Germinal center (tissue), 1 donor: ENCODE measurements at regions not wholly inside any gene's neighbourhood (a gene's known extent, or its start where the extent isn't known, plus 50 kb on each side); places are given as distances from the start of the nearest gene placed in this dataset.
A peak's percentile ranks its signal among the peaks of the same experiment; 100 is the strongest.
"Not testable (repeated sequence)": the region's sequence is repeated elsewhere in the genome, so short reads cannot be mapped to it uniquely, and the experiment has no call there.

Experiments used
- DNase-seq: peaks from one replicate; pipeline ENCODE4 v3.0.0; 2012; ENCODE audit warnings: mixed read lengths, low spot score

GRCh38 chr15:70367913-70368705 lies 270.4 kb upstream of the TLE3 start:
- DNase-seq = not testable (repeated sequence)

GRCh38 chr15:70364023-70364422 lies 266.3 kb upstream of the TLE3 start:
- DNase-seq = not testable (repeated sequence)

GRCh38 chr15:70362886-70363285 lies 265.2 kb upstream of the TLE3 start:
- DNase-seq = peak; percentile 27

DNA sequence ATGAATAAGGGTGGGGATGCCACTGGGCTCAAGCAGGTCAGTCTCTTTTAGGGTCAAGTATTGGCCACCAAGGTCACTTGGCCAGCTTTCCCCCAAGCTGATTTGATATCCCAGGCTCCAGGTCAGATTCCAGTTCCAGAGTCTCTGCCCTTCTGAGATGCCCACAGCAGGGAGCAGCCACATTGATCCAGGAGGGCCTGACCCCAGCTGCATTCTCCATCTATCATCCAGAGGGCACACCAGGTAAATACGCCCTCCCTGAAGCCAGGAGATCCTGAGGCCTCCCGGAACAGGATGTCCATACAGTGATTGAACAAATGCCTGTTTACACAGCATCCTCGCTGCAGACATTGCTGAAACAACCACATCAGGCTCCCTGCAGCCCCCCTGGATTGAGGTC lies 264.6 kb upstream of the TLE3 start:
- no peak for DNase-seq

GRCh38 chr15:70361891-70362290 lies 264.2 kb upstream of the TLE3 start:
- DNase-seq = no peak

DNA sequence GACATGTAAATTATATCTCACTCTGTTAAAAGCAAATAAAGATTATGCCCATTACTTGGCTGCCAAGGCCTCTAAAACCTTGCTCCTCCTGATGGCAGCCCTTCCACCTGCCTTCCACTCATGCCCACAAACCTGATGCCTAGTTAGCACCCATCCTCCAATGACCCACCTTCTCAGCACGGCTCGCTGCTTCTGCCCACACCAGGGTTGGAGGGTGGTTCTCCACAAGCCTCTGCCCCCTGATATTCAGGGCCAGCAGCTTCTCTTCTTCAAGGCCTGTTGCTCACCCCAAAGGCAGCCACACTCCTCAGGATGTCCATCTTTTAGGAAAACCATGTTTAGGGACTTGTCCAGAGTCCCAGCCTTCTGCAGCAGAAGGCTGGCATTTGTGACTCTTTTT lies 263.4 kb upstream of the TLE3 start:
- no peak for DNase-seq

GRCh38 chr15:70358871-70359647 lies 261.3 kb upstream of the TLE3 start:
- DNase-seq = no peak

GRCh38 chr15:70358011-70358819 lies 260.5 kb upstream of the TLE3 start:
- DNase-seq = no peak

GRCh38 chr15:70357453-70357852 lies 259.7 kb upstream of the TLE3 start:
- DNase-seq = no peak

GRCh38 chr15:70356919-70357318 lies 259.2 kb upstream of the TLE3 start:
- no peak for DNase-seq

- no peak for DNase-seq
These were observed 258.5 kb upstream of the TLE3 start for GRCh38 chr15:70356062-70356860.

GRCh38 chr15:70355275-70355795 lies 257.6 kb upstream of the TLE3 start:
- DNase-seq = no peak

DNA sequence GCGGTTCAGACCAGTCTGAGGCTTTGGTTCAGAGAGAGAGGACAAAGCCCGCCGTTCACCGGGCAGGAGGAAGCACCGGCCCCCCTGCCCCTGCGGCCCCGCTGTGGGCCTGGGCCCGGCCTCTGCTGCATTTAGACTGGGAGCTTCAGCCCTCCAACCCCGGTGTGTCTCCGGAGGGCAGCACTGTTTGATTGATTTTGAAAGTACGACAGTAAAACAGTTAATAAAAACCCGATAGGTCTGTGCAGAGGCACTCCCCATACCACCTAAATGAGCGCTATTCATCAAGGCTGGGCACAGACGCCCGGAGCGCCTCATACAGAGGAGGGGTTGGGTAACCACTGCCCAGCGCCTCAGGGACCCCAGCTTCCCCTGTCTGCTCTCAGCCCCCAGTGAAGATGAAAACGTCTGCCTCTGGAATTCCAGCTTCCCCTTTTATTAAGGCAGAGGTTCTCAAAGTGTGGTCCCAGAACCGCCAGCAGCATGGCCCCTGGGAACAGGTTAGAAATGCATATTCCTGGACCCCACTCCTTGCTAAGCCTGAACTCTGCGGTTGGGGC lies 256.7 kb upstream of the TLE3 start:
- DNase-seq = no peak

DNA sequence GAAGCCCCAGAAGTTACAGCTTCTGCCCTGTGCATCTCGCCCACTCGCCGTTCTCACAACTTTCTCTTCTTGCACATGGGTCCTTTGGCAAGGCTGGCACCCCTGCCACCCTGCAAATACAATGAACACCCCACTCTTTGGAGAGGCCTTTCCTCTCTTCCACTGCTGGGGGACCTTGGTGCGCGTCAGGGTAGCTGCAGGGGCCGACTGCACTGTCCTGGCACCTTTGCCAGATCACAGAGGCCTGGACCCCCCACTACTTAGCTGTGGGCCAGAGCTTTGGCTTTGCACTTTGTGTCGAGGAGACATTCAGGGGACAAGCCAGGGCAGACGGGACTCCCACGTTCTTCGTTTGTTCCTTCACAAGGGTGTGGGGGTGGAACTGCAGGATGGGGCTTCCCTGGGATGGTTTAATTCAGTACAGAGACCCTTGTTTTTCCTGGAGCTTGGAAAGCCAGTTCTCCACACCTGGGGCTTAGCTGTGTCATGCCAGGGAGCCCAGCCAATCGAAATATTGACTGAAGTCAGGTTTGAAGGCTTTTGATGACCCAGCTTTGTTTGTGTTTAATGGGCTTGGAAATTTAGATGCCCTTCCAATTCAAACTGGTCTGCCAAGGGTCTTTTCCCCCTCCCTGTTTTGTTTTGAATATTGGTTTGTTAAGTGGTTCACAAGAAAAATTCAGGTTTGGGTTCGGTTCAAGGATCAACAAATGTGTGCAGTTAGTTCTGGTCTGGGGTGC lies 256.1 kb upstream of the TLE3 start:
- DNase-seq = no peak

GRCh38 chr15:70351941-70352774 lies 254.4 kb upstream of the TLE3 start:
- no peak for DNase-seq

GRCh38 chr15:70351391-70351790 lies 253.7 kb upstream of the TLE3 start:
- no peak for DNase-seq

- DNase-seq = no peak
These were observed 251.0 kb upstream of the TLE3 start for GRCh38 chr15:70348581-70349344.

DNA sequence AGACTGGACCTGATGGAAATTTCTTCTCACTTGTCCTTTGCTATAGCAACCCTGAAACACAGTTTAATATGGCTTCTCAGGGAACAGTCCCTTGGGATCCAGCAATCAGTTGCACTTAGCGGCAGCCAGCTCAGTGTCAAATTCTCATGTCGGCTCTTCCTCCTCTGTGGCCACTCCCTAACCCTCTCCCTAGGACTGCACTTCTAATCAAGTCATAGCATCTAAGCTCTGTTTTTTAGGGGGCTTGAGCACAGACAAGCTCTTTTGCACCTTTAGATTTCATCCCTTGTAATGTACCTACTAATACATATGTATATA lies 250.5 kb upstream of the TLE3 start:
- DNase-seq = no peak
